GM19238 (cell line): ENCODE measurements at regions not wholly inside any gene's neighbourhood (a gene's known extent, or its start where the extent isn't known, plus 50 kb on each side); places are given as distances from the start of the nearest gene placed in this dataset.

Experiments used
- DNase-seq: peaks from one replicate; pipeline ENCODE4 v3.0.0; 2011; ENCODE audit warnings: low spot score; ENCODE audit not compliant: insufficient read length

DNA sequence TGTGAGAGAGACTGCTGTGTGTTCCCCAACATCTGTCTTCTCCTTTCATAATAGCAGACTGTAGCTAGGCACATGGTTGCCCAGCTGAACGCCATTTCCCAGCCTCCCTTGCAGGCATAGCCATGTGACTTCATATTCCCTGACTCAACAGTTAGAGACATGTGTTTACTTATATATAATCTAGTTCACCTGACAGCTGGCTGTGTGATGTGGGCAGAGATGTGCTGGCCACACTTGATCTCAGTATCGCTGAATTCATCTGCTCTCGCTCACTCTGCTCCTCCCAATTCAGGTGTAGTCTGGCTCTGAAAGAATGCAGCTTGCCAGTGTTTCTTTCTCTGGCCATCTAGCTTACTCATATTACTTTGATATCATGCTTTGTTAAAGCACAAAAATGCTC, 52.3 kb upstream of the SEC11C start:
- DNase-seq = no peak
